Mesenchymal stem cell (in vitro differentiated cells and primary cell): ENCODE measurements at regions not wholly inside any gene's neighbourhood (a gene's known extent, or its start where the extent isn't known, plus 50 kb on each side); places are given as distances from the start of the nearest gene placed in this dataset.

Experiments
- DNase-seq: peaks from one replicate; pipeline ENCODE4 v3.0.0-alpha.2; 2013
- H2AFZ ChIP-seq: one replicate; pipeline ENCODE4 v1.6.1; 2013; ENCODE audit warnings: low read depth, mild to moderate bottlenecking, control low read depth, inconsistent platforms, low read length, moderate library complexity
- H2AK5ac ChIP-seq: 2 replicates; pipeline ENCODE4 v1.6.1; 2013; ENCODE audit warnings: low read length, moderate library complexity, mild to moderate bottlenecking, inconsistent platforms; ENCODE audit not compliant: severe bottlenecking
- H2BK120ac ChIP-seq: one replicate; pipeline ENCODE4 v1.6.1; 2013; ENCODE audit warnings: low read depth, mild to moderate bottlenecking, inconsistent platforms, low read length, moderate library complexity
- H2BK12ac ChIP-seq, 2 experiments: one replicate each; pipeline ENCODE4 v1.6.1; 2013; ENCODE audit warnings: inconsistent platforms in 2 of 2, low read length in 2 of 2, mild to moderate bottlenecking in 2 of 2, moderate library complexity in 2 of 2, control low read depth in 1 of 2
- H2BK15ac ChIP-seq: one replicate; pipeline ENCODE4 v1.6.1; 2013; ENCODE audit warnings: mild to moderate bottlenecking, low read depth, inconsistent platforms; ENCODE audit not compliant: poor library complexity, severe bottlenecking
- H2BK5ac ChIP-seq: 2 replicates; pipeline ENCODE4 v1.6.1; 2013; ENCODE audit warnings: low read depth, mild to moderate bottlenecking, low read length, control low read depth, inconsistent platforms; ENCODE audit not compliant: poor library complexity, severe bottlenecking
- H3K14ac ChIP-seq, 2 experiments: one replicate each; pipeline ENCODE4 v1.6.1; 2013; ENCODE audit warnings: inconsistent platforms in 2 of 2, low read length in 2 of 2, control low read depth in 1 of 2, mild to moderate bottlenecking in 1 of 2, moderate library complexity in 1 of 2
- H3K18ac ChIP-seq, 2 experiments: one replicate each; pipeline ENCODE4 v1.6.1; 2013; ENCODE audit warnings: inconsistent platforms in 2 of 2, low read length in 2 of 2, control low read depth in 1 of 2, low read depth in 1 of 2, mild to moderate bottlenecking in 1 of 2
- H3K23ac ChIP-seq, 2 experiments: one replicate each; pipeline ENCODE4 v1.6.1; 2013; ENCODE audit warnings: inconsistent platforms in 2 of 2, low read length in 2 of 2, mild to moderate bottlenecking in 2 of 2, moderate library complexity in 2 of 2, control low read depth in 1 of 2
- H3K27ac ChIP-seq: 2 replicates; pipeline ENCODE4 v1.5.1; 2013; ENCODE audit warnings: mild to moderate bottlenecking, moderate library complexity, low read length, control low read depth, inconsistent platforms; ENCODE audit not compliant: poor library complexity, severe bottlenecking
- H3K27me3 ChIP-seq, 2 experiments: 2 replicates each; pipeline versions ENCODE4 v1.6.1 to v1.7.0; 2013; ENCODE audit warnings: low read length in 2 of 2, mild to moderate bottlenecking in 2 of 2, moderate library complexity in 2 of 2, control low read depth in 1 of 2, inconsistent platforms in 1 of 2; ENCODE audit not compliant: control insufficient read depth in 1 of 2, insufficient read depth in 1 of 2
- H3K36me3 ChIP-seq, 2 experiments: 2 replicates each; pipeline versions ENCODE4 v1.6.1 to v1.7.0; 2013; ENCODE audit warnings: low read length in 2 of 2, control low read depth in 1 of 2, inconsistent platforms in 1 of 2, low read depth in 1 of 2, mild to moderate bottlenecking in 1 of 2; ENCODE audit not compliant: insufficient read depth in 2 of 2, control insufficient read depth in 1 of 2
- H3K4ac ChIP-seq, 2 experiments: one replicate each; pipeline ENCODE4 v1.6.1; 2013; ENCODE audit warnings: inconsistent platforms in 2 of 2, low read length in 2 of 2, mild to moderate bottlenecking in 2 of 2, moderate library complexity in 2 of 2, control low read depth in 1 of 2, low read depth in 1 of 2
- H3K4me1 ChIP-seq: 2 replicates; pipeline ENCODE4 v1.6.1; 2013; ENCODE audit warnings: low read depth, low read length, control low read depth; ENCODE audit not compliant: control insufficient read depth, insufficient read depth
- H3K4me2 ChIP-seq: 2 replicates; pipeline ENCODE4 v1.6.1; 2013; ENCODE audit warnings: low read length, mild to moderate bottlenecking, inconsistent platforms; ENCODE audit not compliant: poor library complexity, severe bottlenecking
- H3K4me3 ChIP-seq, 2 experiments: 2 replicates each; pipeline versions ENCODE4 v1.5.1 to v1.7.0; 2013; ENCODE audit warnings: low read length in 2 of 2, mild to moderate bottlenecking in 2 of 2, control low read depth in 1 of 2, low read depth in 1 of 2; ENCODE audit not compliant: insufficient read depth in 1 of 2
- H3K79me1 ChIP-seq: replicated peaks from 2 replicates; pipeline ENCODE4 v1.6.1; 2013; ENCODE audit warnings: mild to moderate bottlenecking, control low read depth, low read length, inconsistent platforms; ENCODE audit not compliant: poor library complexity, severe bottlenecking
- H3K9ac ChIP-seq: 2 replicates; pipeline ENCODE4 v1.7.0; 2013; ENCODE audit warnings: mild to moderate bottlenecking, low read length, moderate library complexity
- H3K9me3 ChIP-seq: 2 replicates; pipeline ENCODE4 v1.7.0; 2013; ENCODE audit warnings: mild to moderate bottlenecking, low read length; ENCODE audit not compliant: control insufficient read depth
- H4K8ac ChIP-seq: one replicate; pipeline ENCODE4 v1.6.1; 2013; ENCODE audit warnings: inconsistent platforms, mild to moderate bottlenecking, low read length, moderate library complexity
- H4K91ac ChIP-seq: one replicate; pipeline ENCODE4 v1.6.1; 2013; ENCODE audit warnings: mild to moderate bottlenecking, low read length, inconsistent platforms
- WGBS: methylation state at CpG from one replicate; pipeline ENCODE4 v1.1.7; 2013; ENCODE audit warnings: mixed read lengths; 5-methylcytosine and 5-hydroxymethylcytosine counted together

- no peak overlapping the region for H2BK15ac ChIP-seq
- H3K36me3 ChIP-seq: no peaks in the 10 kb centered on the region
- no peak overlapping the region for H3K14ac ChIP-seq
- no peak overlapping the region for H3K27ac ChIP-seq
- H2AK5ac ChIP-seq: no peak overlapping the region
- peaks cover 2% of the 10 kb centered on the region for H3K4me1 ChIP-seq
- H2BK5ac ChIP-seq: no peak overlapping the region
- no peak overlapping the region for H3K23ac ChIP-seq
- H3K9me3 ChIP-seq: no peaks in the 10 kb centered on the region
- H2BK12ac ChIP-seq: no peak overlapping the region
- no peak overlapping the region for H2AFZ ChIP-seq
- no peak overlapping the region for H3K4ac ChIP-seq
- no peak overlapping the region for H3K4me2 ChIP-seq
- H3K9ac ChIP-seq: no peak overlapping the region
- no peak overlapping the region for H4K91ac ChIP-seq
- no peak overlapping the region for H4K8ac ChIP-seq
- no peak overlapping the region for H3K4me3 ChIP-seq
- DNase-seq: no peak
- WGBS: 100% methylated on average over 1 of the region's 2 CpGs
- H2BK120ac ChIP-seq: no peak overlapping the region
- no peaks in the 10 kb centered on the region for H3K27me3 ChIP-seq
- no peak overlapping the region for H3K18ac ChIP-seq
- H3K79me1 ChIP-seq: no peaks in the 10 kb centered on the region
Measured at GRCh38 chr5:58077966-58078365, 381.9 kb downstream of the PLK2 start.

- Histone ChIP-seq H2AFZ (no peak overlapping the region), H2BK15ac (no peak overlapping the region), H3K4me3 (no peak overlapping the region), H3K9ac (no peak overlapping the region), H3K18ac (no peak overlapping the region), H4K91ac (no peak overlapping the region), H3K27me3 (no peaks in the 10 kb centered on the region), H3K14ac (no peak overlapping the region), H3K4me1 (peaks cover under 1% of the 10 kb centered on the region), H4K8ac (no peak overlapping the region), H3K4me2 (no peak overlapping the region), H2BK12ac (no peak overlapping the region), H3K23ac (no peak overlapping the region), H2BK120ac (no peak overlapping the region), H3K79me1 (no peaks in the 10 kb centered on the region), H2BK5ac (no peak overlapping the region), H2AK5ac (no peak overlapping the region), H3K36me3 (no peaks in the 10 kb centered on the region), H3K9me3 (no peaks in the 10 kb centered on the region), H3K4ac (no peak overlapping the region), H3K27ac (no peak overlapping the region)
- no peak for DNase-seq
- WGBS: 100% methylated on average over 2 of the region's 3 CpGs
Measured at GRCh38 chr5:58077416-58077815, 382.5 kb downstream of the PLK2 start.

DNA sequence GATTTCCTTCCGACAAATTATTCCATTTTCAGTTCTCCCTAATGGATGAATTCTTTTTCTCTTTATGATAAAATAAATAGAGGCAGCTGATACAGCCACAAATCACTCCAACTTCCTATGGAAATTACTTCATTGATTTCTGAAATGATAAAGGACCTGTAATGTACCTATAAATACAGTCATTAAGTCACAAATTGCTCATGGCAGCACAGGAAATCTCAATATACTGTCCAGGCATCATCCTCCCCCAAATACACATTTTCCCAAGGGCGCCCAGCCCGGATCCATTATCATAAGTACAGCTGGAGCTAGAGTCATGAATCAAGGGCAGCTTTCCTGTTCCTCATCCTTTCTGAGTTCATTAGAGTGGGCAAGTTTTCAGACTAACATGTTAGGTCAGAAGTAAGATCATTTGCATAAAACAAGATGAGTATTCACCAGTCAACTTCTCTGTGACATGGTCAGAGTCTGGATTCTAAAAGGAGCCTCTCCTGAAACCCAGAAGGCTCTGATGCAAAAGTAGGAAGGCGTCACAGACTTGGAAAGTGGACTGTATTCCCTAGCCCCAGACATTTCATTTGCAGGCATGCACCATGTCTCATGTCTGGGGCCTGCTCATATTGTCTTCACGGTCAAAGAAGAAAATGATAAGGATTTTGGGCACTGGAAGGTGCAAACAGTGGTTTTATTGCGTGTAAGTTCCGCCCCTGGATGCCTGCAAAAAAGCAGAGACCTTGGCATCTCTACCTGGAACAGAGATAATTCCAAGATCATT is 383.2 kb downstream of the PLK2 start:
- no peak overlapping the region for H3K4ac ChIP-seq
- no peak overlapping the region for H3K23ac ChIP-seq
- H2AK5ac ChIP-seq: no peak overlapping the region
- H4K91ac ChIP-seq: no peak overlapping the region
- H3K27me3 ChIP-seq: no peaks in the 10 kb centered on the region
- H2BK5ac ChIP-seq: no peak overlapping the region
- no peaks in the 10 kb centered on the region for H3K9me3 ChIP-seq
- no peak overlapping the region for H3K18ac ChIP-seq
- H3K14ac ChIP-seq: no peak overlapping the region
- no peak overlapping the region for H3K4me2 ChIP-seq
- H3K79me1 ChIP-seq: no peaks in the 10 kb centered on the region
- peak overlapping the region; percentile 31 for H4K8ac ChIP-seq
- WGBS: 81% methylated on average over 6 of the region's 7 CpGs
- H2BK15ac ChIP-seq: no peak overlapping the region
- H3K4me3 ChIP-seq: no peak overlapping the region
- no peaks in the 10 kb centered on the region for H3K36me3 ChIP-seq
- H2AFZ ChIP-seq: no peak overlapping the region
- H3K27ac ChIP-seq: no peak overlapping the region
- no peak overlapping the region for H2BK120ac ChIP-seq
- H3K9ac ChIP-seq: no peak overlapping the region
- no peaks in the 10 kb centered on the region for H3K4me1 ChIP-seq
- no peak overlapping the region for H2BK12ac ChIP-seq
- DNase-seq: no peak

GRCh38 chr5:58075907-58076306 is 384.0 kb downstream of the PLK2 start:
- no peak overlapping the region for H3K4ac ChIP-seq
- H4K91ac ChIP-seq: no peak overlapping the region
- 100% methylated on average over 1 of the region's 3 CpGs for WGBS
- no peak overlapping the region for H3K4me2 ChIP-seq
- H3K9me3 ChIP-seq: no peaks in the 10 kb centered on the region
- no peak overlapping the region for H3K27ac ChIP-seq
- no peak overlapping the region for H2AFZ ChIP-seq
- H2BK5ac ChIP-seq: no peak overlapping the region
- H3K4me3 ChIP-seq: no peak overlapping the region
- H3K27me3 ChIP-seq: no peaks in the 10 kb centered on the region
- no peak overlapping the region for H3K14ac ChIP-seq
- no peak for DNase-seq
- no peak overlapping the region for H3K9ac ChIP-seq
- no peak overlapping the region for H2BK120ac ChIP-seq
- no peak overlapping the region for H2BK15ac ChIP-seq
- H4K8ac ChIP-seq: no peak overlapping the region
- H3K23ac ChIP-seq: no peak overlapping the region
- no peaks in the 10 kb centered on the region for H3K4me1 ChIP-seq
- no peak overlapping the region for H2BK12ac ChIP-seq
- H3K36me3 ChIP-seq: no peaks in the 10 kb centered on the region
- no peak overlapping the region for H2AK5ac ChIP-seq
- H3K79me1 ChIP-seq: no peaks in the 10 kb centered on the region
- H3K18ac ChIP-seq: no peak overlapping the region
